Prostate gland (tissue), 2 donors: ENCODE measurements at regions not wholly inside any gene's neighbourhood (a gene's known extent, or its start where the extent isn't known, plus 50 kb on each side); places are given as distances from the start of the nearest gene placed in this dataset.

Experiments
- DNase-seq: peaks from one replicate; pipeline ENCODE4 v3.0.0-alpha.2; 2019; ENCODE audit warnings: low spot score
- H3K27ac ChIP-seq, 2 donors: fragments of 200-600 bp; sonication (generic); 2 replicates each; pipeline ENCODE4 v1.5.1; 2017 to 2019
- H3K27me3 ChIP-seq: fragments of 200-600 bp; sonication (generic); replicated peaks from 2 replicates; pipeline ENCODE4 v1.5.1; 2019; ENCODE audit not compliant: insufficient read depth
- H3K36me3 ChIP-seq, 2 donors: fragments of 200-600 bp; sonication (generic); 1 replicate in 1 of 2; 2 replicates in 1 of 2; pipeline versions ENCODE4 v1.5.1 to v1.8.1; 2017 to 2019
- H3K4me1 ChIP-seq: fragments of 200-600 bp; sonication (generic); replicated peaks from 2 replicates; pipeline ENCODE4 v1.5.1; 2019
- H3K4me3 ChIP-seq, 2 donors: fragments of 200-600 bp; sonication (generic); 2 replicates each; pipeline ENCODE4 v1.5.1; 2017 to 2019
- H3K9me3 ChIP-seq: fragments of 200-600 bp; sonication (generic); 2 replicates; pipeline ENCODE4 v1.5.1; 2017
- POLR2A ChIP-seq: fragments of 450-650 bp; IDR thresholded peaks from one replicate; pipeline ENCODE4 v1.6.1; 2016; ENCODE audit warnings: antibody characterized with exemption, mild to moderate bottlenecking
- POLR2AphosphoS5 ChIP-seq: sonication (generic); formaldehyde crosslinking; IDR thresholded peaks from one replicate; pipeline ENCODE4 v1.6.1; 2017; ENCODE audit warnings: antibody characterized with exemption
- WGBS: methylation state at CpG from one replicate; pipeline ENCODE4 v1.1.5; 2018; 5-methylcytosine and 5-hydroxymethylcytosine counted together
- intact Hi-C: fragments of 100-400 bp; cut with DNase I; formaldehyde crosslinking; loops from one replicate; pipeline ENCODE4 v1.14.2; 2022
- TF ChIP-seq, protein P1 (sequence below), 4 experiments: fragments of 200-600 bp in 2 of 4; fragments of 450-650 bp in 2 of 4; sonication (generic) in 2 of 4; IDR thresholded peaks; 1 replicate in 3 of 4; 2 replicates in 1 of 4; pipeline ENCODE4 v1.5.1; 2016 to 2019; ENCODE audit warnings: antibody characterized with exemption in 4 of 4, mild to moderate bottlenecking in 2 of 4, moderate library complexity in 2 of 4

DNA sequence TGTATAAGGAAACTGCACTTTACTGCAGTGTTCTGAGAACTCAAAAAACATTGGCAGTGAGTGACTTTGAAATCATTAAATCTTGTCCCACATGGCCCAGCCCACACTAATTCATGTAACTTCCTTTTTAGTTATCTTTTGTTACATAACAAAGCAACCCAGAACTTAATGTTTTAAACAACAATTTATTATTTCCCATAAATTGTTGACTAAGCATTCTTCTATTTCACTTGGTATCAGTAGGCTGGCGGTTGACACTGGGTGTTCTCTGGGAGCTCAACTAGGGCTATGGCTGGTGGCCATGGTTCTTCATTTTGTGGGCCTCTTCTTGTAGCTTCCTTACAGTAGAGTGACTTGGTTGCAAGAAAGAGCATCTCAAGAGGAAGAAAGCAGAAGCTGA is 278.4 kb downstream of the RASEF start:
- WGBS = 97% methylated on average over 1 of the region's 1 CpG
- no peak overlapping the region for H3K4me3 ChIP-seq
- TF ChIP-seq POLR2A = no peak
- no peak for TF ChIP-seq POLR2AphosphoS5
- TF ChIP-seq, protein P1, sequence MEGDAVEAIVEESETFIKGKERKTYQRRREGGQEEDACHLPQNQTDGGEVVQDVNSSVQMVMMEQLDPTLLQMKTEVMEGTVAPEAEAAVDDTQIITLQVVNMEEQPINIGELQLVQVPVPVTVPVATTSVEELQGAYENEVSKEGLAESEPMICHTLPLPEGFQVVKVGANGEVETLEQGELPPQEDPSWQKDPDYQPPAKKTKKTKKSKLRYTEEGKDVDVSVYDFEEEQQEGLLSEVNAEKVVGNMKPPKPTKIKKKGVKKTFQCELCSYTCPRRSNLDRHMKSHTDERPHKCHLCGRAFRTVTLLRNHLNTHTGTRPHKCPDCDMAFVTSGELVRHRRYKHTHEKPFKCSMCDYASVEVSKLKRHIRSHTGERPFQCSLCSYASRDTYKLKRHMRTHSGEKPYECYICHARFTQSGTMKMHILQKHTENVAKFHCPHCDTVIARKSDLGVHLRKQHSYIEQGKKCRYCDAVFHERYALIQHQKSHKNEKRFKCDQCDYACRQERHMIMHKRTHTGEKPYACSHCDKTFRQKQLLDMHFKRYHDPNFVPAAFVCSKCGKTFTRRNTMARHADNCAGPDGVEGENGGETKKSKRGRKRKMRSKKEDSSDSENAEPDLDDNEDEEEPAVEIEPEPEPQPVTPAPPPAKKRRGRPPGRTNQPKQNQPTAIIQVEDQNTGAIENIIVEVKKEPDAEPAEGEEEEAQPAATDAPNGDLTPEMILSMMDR (IDR thresholded peaks at IDR 0.05) = no peak
- no peak overlapping the region for H3K27ac ChIP-seq
- no peaks in the 10 kb centered on the region for H3K9me3 ChIP-seq
- H3K4me1 ChIP-seq = no peaks in the 10 kb centered on the region
- intact Hi-C loops = no loop called here
- H3K36me3 ChIP-seq = no peaks in the 10 kb centered on the region
- no peaks in the 10 kb centered on the region for H3K27me3 ChIP-seq
- no peak for DNase-seq

DNA sequence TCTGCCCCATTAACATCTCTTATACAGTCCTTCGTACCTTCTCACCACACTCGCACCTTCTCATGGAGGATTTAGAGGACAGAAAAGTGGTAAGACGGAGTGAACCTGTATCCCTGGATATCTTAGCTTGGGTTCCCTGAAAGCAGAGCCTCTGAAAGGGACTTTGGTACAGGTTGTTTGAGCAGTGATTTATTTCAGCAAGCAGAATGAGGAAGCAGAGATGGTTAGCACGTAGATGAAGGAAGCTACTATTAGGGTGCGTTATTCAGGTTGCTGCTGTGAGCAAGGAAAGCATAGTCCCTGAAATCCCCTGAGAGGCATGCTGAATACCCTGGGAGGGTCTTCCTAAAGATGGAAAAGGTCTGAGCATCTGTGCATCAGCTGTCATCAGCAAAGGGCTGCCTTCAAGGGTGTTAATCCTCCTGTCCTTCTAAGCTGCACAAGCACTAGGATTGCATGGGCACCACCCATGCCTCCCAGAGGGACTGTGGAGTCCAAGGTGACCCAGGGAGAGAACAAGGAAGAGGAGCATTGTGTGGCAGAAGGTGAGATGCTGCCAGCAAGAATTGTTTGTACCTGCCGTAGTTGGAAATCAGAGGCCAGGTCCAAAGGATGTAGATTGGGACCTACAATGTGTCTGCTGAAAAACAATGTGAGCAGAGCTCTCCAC is 273.7 kb downstream of the RASEF start:
- H3K27me3 ChIP-seq = no peaks in the 10 kb centered on the region
- H3K4me1 ChIP-seq = no peaks in the 10 kb centered on the region
- TF ChIP-seq, protein P1 (IDR thresholded peaks at IDR 0.05) = no peak
- no peak for TF ChIP-seq POLR2AphosphoS5
- TF ChIP-seq POLR2A = no peak
- no peaks in the 10 kb centered on the region for H3K9me3 ChIP-seq
- intact Hi-C loops = no loop called here
- H3K4me3 ChIP-seq = no peak overlapping the region
- no peaks in the 10 kb centered on the region for H3K36me3 ChIP-seq
- 95% methylated on average over 6 of the region's 6 CpGs for WGBS
- no peak overlapping the region for H3K27ac ChIP-seq
- no peak for DNase-seq

DNA sequence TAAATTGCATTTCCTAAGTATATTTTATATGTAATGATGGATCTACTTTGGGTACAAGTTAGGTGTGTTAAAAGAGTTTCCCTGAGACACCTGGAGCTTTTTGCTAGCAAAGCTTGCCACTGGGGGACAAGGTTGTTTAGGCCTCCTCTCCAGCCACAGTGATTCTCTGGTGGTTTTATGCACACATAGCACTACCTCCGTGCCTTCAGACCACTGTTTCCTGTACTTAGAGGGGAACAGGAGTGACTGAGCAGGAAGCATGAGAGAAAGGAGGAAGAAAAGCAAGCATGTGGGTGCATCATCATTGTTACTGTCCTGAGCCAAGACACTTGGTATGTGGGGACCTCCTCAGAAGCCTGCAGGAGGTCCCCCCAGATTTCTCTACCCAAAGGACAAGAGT is 272.1 kb downstream of the RASEF start:
- Histone ChIP-seq H3K27ac (no peak overlapping the region), H3K4me1 (no peaks in the 10 kb centered on the region), H3K27me3 (no peaks in the 10 kb centered on the region), H3K36me3 (no peaks in the 10 kb centered on the region), H3K9me3 (no peaks in the 10 kb centered on the region), H3K4me3 (no peak overlapping the region)
- intact Hi-C loops = no loop called here
- no peak for DNase-seq
- TF ChIP-seq, protein P1 (IDR thresholded peaks at IDR 0.05) = no peak
- no peak for TF ChIP-seq POLR2AphosphoS5
- TF ChIP-seq POLR2A = no peak
- WGBS = 57% methylated on average over 1 of the region's 1 CpG

DNA sequence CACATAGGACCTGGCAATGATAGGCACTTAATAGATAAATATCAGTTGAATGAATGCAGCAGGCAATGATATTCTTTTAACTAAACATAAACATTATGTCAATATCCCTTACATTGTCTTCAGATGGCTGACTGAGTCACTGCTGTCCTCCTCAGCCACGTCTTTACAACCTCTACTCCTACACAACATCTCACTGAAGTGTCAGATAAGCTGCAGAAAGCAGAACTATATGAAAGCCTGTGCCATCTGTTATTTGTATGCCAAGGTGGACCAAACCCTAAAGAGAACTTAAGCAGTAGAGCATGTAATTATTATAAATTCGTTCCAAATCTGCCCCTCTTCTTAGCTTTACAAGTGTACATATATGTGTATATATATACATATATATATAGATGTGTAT is 271.2 kb downstream of the RASEF start:
- no peak for DNase-seq
- no peaks in the 10 kb centered on the region for H3K36me3 ChIP-seq
- no peaks in the 10 kb centered on the region for H3K27me3 ChIP-seq
- TF ChIP-seq, protein P1 (IDR thresholded peaks at IDR 0.05) = no peak
- TF ChIP-seq POLR2A (no peak), POLR2AphosphoS5 (no peak)
- H3K4me1 ChIP-seq = no peaks in the 10 kb centered on the region
- intact Hi-C loops = no loop called here
- no peak overlapping the region for H3K27ac ChIP-seq
- no peaks in the 10 kb centered on the region for H3K9me3 ChIP-seq
- WGBS = 71% methylated on average over 2 of the region's 2 CpGs
- H3K4me3 ChIP-seq = no peak overlapping the region

DNA sequence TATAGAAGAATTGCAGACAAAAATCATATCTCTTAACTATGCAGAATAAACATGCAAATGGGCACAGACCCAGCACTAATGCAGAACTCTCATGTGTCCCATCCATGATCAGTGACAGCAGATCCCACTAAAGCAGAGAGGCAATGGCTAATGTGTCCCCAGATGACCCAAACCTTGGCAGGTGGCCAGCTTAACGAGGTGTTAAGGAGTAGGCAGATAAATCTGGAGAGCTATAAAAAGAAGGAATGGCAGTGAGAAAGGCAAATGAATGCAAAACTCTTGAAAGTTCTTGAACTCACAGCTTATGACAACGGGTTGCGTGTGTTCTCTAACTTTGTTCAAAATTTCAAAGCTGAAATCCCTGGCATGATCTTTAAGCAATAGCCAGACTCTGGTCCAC is 265.4 kb downstream of the RASEF start:
- H3K9me3 ChIP-seq = no peaks in the 10 kb centered on the region
- no peaks in the 10 kb centered on the region for H3K36me3 ChIP-seq
- 46% methylated on average over 3 of the region's 3 CpGs for WGBS
- no peaks in the 10 kb centered on the region for H3K27me3 ChIP-seq
- H3K4me1 ChIP-seq = no peaks in the 10 kb centered on the region
- no peak overlapping the region for H3K4me3 ChIP-seq
- no peak for DNase-seq
- TF ChIP-seq, protein P1 (IDR thresholded peaks at IDR 0.05) = no peak
- TF ChIP-seq POLR2AphosphoS5 = no peak
- TF ChIP-seq POLR2A = no peak
- intact Hi-C loops = no loop called here
- no peak overlapping the region for H3K27ac ChIP-seq
